Heart right ventricle (tissue), 16 donors: ENCODE measurements at regions not wholly inside any gene's neighbourhood (a gene's known extent, or its start where the extent isn't known, plus 50 kb on each side); places are given as distances from the start of the nearest gene placed in this dataset.

Source experiments
- ATAC-seq, 8 donors: fragments of 200-7000 bp; cut with Tn5 transposase; one replicate each; pipeline ENCODE4 v1.9.1; 2020; ENCODE audit warnings: mild to moderate bottlenecking in 8 of 8, moderate library complexity in 8 of 8, moderate number of reproducible peaks in 1 of 8
- DNase-seq, 2 donors: peaks; one replicate each; pipeline ENCODE4 v3.0.0-alpha.2; 2020
- H3K27ac ChIP-seq, 10 donors: fragments of 200-600 bp; sonication (generic) in 2 of 10; one replicate each; pipeline versions ENCODE4 v1.5.0 to v1.8.0; 2020 to 2022; ENCODE audit warnings: mild to moderate bottlenecking in 3 of 10
- H3K27me3 ChIP-seq, 7 donors: fragments of 200-600 bp; one replicate each; pipeline ENCODE4 v1.8.0; 2021 to 2022; ENCODE audit warnings: mild to moderate bottlenecking in 2 of 7
- H3K36me3 ChIP-seq, 9 donors: fragments of 200-600 bp; sonication (generic) in 1 of 9; one replicate each; pipeline versions ENCODE4 v1.5.0 to v1.8.0; 2020 to 2022; ENCODE audit warnings: mild to moderate bottlenecking in 2 of 9
- H3K4me1 ChIP-seq, 9 donors: fragments of 200-600 bp; sonication (generic) in 1 of 9; one replicate each; pipeline versions ENCODE4 v1.5.0 to v1.8.0; 2020 to 2022; ENCODE audit warnings: mild to moderate bottlenecking in 4 of 9
- H3K4me3 ChIP-seq, 10 donors: fragments of 200-600 bp; sonication (generic) in 2 of 10; one replicate each; pipeline versions ENCODE4 v1.5.0 to v1.8.0; 2020 to 2022; ENCODE audit warnings: mild to moderate bottlenecking in 7 of 10, moderate library complexity in 2 of 10
- H3K9me3 ChIP-seq, 11 donors: fragments of 200-600 bp in 10 of 11; sonication (generic) in 2 of 11; one replicate each; pipeline versions ENCODE4 v1.5.0 to v1.8.0; 2013 to 2022; ENCODE audit warnings: mild to moderate bottlenecking in 2 of 11, control low read depth in 1 of 11, moderate library complexity in 1 of 11
- CTCF ChIP-seq, 9 donors: fragments of 200-600 bp; sonication (generic) in 2 of 9; IDR thresholded peaks; one replicate each; pipeline versions ENCODE4 v1.5.0 to v1.8.0; 2021 to 2022; ENCODE audit warnings: antibody characterized with exemption in 9 of 9, mild to moderate bottlenecking in 5 of 9, moderate library complexity in 1 of 9
- WGBS, 2 donors: extraction: QIAGEN DNeasy Blood & Tissue Kit; methylation state at CpG; one replicate each; pipeline ENCODE4 v1.1.7; 2013; ENCODE audit warnings: inconsistent platforms in 1 of 2; 5-methylcytosine and 5-hydroxymethylcytosine counted together
- intact Hi-C, 10 donors: fragments of 100-400 bp; cut with DNase I; formaldehyde crosslinking; loops; one replicate each; pipeline versions ENCODE4 v1.11.1 to v1.14.2; 2022
- donor health status: Arrhythmogenic right ventricular cardiomyopathy.
- donor health status: ischemic (EF 13 %, LVEDD 7.1; RV severe dilation, severe dysfunction).
- donor health status: healthy with polysubstance abuse.
- donor health status: DM: no; HTN: yes; CAD: no.
- donor health status: DM: no; HTN: no; CAD: no.
- donor health status: ischemic (EF 25% LVEDD 6.9; RV normal size, moderate dysfunction).
- donor health status: ischemic (EF 25% LVEDD 5.7; RV mildly dilated, moderate dysfunction).
- donor health status: healthy.
- donor health status: DM: yes; HTN: yes; CAD: no.
- donor health status: Ischemic cardiomyopathy.
- donor health status: ischemic (EF 35%, LVEDD 5.7; RV mildly dilated, moderate dysfunction).
- donor health status: nonischemic (EF 11% LVEDD 7.7; RV severe dilation, severe dysfunction).
- donor health status: DM: yes; HTN: yes; CAD: no.
- donor health status: PGD.
- donor health status: ischemic (EF 29% LVEDD 5.4; RV normal size, mild dysfunction).
- donor health status: nonischemic (EF 23%, LVEDD 6.1; RV moderate dilation, normal function).

DNA sequence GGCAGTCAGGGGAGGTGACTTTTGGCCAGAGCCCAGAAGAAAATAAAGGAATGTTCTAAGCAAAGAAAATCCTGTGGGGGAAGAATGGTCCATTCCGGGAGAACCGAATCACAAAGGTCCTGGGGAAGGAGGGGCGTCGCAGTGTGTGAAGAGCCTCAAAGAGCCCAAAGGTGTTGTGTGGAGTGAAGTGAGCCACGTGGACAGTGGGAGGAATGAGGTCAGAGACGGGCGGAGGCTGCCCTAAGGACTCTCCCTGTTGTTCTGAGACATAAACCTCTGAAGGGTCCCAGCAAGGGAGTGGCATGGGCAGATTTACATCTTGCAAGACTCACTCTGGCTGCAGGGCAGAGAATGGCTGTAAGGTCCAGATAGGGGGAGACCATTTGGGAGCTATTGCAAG, 91.3 kb upstream of the SEC11C start:
- TF ChIP-seq CTCF (IDR thresholded peaks at IDR 0.05): no peak
- no peak for DNase-seq
- Histone ChIP-seq H3K4me1 (peaks cover 0 to 24% (median 3%) of the 10 kb centered on the region in 9 donors), H3K27ac (no peak overlapping the region), H3K4me3 (no peak overlapping the region), H3K36me3 (no peaks in the 10 kb centered on the region), H3K9me3 (no peaks in the 10 kb centered on the region), H3K27me3 (no peaks in the 10 kb centered on the region)
- ATAC-seq: no peak
- intact Hi-C loops: loop anchor here in 1 of 10 donors (5.0 kb wide), 1 partner anchor 51 kb away; no protein-coding TSS in a partner anchor
- 68 to 73% methylated on average over 7 of the region's 7 CpGs for WGBS, 2 donors

DNA sequence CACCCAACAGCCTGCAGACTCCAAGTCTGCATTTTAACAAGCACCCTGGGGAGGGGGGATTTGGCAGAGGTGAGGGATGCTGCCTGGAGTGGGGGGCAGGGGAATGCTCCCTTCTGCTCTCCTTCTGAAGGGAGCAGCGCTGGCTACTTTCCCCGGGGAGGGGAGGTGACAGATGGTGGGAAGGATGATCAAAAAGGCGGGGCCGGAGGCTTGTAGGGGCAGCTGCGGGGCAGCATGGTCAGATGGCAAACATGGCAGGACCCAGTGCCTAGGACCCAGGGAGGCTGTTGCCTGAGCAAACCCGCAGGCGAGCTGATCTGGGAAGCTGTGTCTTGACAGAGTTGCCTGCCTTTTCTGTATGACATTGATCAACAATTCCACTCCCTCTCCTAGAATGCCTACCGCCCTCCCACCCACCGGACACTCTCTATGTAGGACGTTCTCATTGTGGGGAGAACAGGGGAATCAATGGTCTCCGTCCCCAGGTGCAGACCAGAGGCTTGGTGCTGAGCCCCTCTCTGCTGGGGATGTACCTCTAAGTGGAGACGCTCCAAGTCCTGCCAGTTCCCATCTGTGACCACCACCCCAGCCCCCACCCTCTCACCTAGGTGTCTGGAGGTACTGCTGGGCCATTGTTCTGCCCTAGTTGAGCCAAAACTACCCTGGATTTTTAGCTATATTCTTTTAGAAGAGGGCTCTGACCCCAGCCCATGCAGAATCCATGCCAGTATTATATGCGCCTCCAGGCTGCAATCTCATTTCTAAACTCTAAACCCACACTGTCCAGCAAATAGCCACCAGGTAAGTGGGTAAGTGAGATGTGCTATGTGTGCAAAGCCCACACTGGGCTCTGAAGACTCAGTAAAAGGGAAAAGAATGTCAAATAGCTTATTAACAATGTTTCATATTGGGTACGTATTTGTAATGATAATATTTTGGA, 89.7 kb upstream of the SEC11C start:
- Histone ChIP-seq H3K27me3 (no peaks in the 10 kb centered on the region), H3K27ac (no peak overlapping the region), H3K9me3 (no peaks in the 10 kb centered on the region), H3K4me1 (peaks cover 0 to 17% (median 0%) of the 10 kb centered on the region in 9 donors), H3K36me3 (no peaks in the 10 kb centered on the region), H3K4me3 (no peak overlapping the region)
- intact Hi-C loops: loop anchor here in 2 of 10 donors (5.0 to 10.0 kb wide), 2 partner anchors 53 to 185 kb away; partner anchors contain the start of gene ZNF532 (in 1 of the 2)
- WGBS, 2 donors: 77 to 80% methylated on average over 14 of the region's 14 CpGs
- no peak for TF ChIP-seq CTCF (IDR thresholded peaks at IDR 0.05)
- DNase-seq (no peak), ATAC-seq (peak in 1 of 8 donors; percentile 16)

DNA sequence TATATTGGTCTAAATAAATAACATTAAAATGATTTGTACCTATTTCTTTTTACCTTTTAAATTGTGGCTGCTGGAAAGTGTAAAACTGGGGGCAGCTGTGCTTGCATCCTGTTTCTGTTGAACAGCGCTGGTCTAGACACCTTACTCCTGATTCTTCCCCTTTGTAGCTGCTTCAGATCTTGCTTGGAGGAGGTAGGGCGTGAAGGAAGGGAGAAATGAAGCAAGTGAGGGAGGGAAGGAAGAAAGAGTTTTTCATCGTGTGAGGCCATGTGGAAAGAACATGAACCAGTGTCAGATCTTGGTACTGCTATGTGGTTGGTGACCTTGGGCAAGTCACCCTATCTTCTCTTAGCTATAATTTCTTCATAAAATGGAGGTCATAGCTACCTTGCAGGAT, 89.0 kb upstream of the SEC11C start:
- intact Hi-C loops: loop anchor here in 1 of 10 donors (10.0 kb wide), 1 partner anchor 186 kb away; the partner anchor contains the start of gene ZNF532
- 86 to 94% methylated on average over 3 of the region's 3 CpGs for WGBS, 2 donors
- no peak overlapping the region for H3K4me3 ChIP-seq
- H3K9me3 ChIP-seq: no peaks in the 10 kb centered on the region
- ATAC-seq: no peak
- DNase-seq: no peak
- peaks cover 0 to 12% (median 0%) of the 10 kb centered on the region in 9 donors for H3K4me1 ChIP-seq
- H3K36me3 ChIP-seq: no peaks in the 10 kb centered on the region
- H3K27ac ChIP-seq: no peak overlapping the region
- H3K27me3 ChIP-seq: no peaks in the 10 kb centered on the region
- TF ChIP-seq CTCF (IDR thresholded peaks at IDR 0.05): no peak

DNA sequence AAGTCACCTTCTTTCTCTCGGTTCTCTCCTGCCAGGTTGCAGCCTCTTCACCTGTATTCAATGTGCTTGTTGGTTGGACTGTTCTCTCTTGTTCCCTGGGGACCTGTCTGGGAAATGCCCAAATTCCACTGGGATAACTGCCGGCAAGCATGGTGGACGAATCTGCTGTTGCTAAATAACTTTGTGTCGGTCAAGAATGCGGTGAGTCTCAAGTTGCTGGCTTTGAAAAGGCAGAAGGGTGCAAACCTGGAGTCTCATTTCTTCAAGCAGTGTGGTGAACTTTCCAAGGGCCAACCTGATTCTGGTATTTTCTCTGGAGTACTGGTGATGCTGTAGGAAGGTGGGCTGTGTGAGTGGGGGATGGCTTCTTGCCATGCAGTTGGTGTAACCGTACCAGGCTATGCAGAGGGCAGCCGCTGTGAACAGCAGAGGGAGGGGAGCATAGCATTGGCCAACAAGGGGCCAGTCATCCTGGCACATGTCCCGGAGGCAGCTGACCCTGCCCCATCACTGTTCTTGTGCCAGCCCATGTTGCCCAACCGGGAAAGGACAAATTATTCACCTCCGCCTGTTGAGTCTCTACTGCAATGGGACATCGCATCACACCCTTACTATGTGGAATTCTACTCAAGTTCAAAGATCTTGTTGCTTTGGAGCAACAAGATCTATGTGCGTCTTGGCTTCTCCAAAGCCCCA, 88.1 kb upstream of the SEC11C start:
- H3K36me3 ChIP-seq: no peaks in the 10 kb centered on the region
- H3K4me3 ChIP-seq: no peak overlapping the region
- peaks cover 0 to 14% (median 0%) of the 10 kb centered on the region in 9 donors for H3K4me1 ChIP-seq
- WGBS, 2 donors: 84 to 86% methylated on average over 12 of the region's 12 CpGs
- no peak overlapping the region for H3K27ac ChIP-seq
- DNase-seq (no peak), ATAC-seq (peak in 1 of 8 donors; percentile 29)
- H3K9me3 ChIP-seq: no peaks in the 10 kb centered on the region
- no peak for TF ChIP-seq CTCF (IDR thresholded peaks at IDR 0.05)
- intact Hi-C loops: loop anchor here in 1 of 10 donors (10.0 kb wide), 1 partner anchor 187 kb away; the partner anchor contains the start of gene ZNF532
- no peaks in the 10 kb centered on the region for H3K27me3 ChIP-seq
